ENCODE measurements at regions not wholly inside any gene's neighbourhood (a gene's known extent, or its start where the extent isn't known, plus 50 kb on each side); places are given as distances from the start of the nearest gene placed in this dataset.

DNA sequence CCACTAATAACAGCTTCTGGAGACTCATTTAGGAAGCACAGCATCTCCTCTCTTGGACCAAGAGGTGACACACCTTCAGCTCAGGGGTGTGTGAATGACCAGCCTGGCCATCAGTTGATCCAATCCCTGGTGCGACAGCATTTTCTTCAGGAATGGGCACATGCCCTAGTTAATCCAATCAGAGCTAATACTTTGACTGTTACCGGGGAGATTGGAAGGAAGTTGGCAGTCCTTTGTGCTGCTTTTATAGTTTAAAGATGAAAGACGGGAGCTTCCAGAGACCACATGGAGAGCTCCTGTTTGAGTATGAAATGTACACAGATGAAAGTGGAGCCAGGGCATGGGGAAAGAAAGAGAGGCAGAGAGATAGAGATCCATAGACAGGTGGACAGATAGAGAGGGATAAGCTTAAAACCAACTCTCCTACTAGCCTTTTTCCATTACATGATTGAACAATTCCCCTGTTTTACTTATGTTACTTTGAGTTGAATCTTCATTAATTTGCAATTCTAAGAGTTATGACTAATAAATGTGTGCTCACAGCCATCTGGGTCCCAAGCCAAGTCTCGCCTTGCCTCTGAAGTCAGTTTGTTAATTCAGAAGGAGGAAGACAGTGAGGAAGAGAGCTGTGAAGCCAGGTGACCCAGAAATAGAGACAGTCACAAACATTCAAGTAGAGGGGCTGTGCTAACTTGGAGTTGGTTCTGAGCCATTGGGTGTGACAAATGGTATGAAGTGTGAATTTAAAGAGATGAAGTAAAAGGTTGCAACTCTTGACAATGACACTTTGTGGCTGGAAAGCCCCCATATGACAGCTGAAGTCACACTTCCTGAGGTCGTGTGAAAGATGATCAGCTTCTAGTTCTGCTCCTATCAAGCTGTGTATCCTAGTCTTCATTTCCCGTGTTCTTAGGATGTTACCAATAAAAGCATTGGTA lies 120.0 kb upstream of the GOT2 start:
- TF ChIP-seq, protein P1, sequence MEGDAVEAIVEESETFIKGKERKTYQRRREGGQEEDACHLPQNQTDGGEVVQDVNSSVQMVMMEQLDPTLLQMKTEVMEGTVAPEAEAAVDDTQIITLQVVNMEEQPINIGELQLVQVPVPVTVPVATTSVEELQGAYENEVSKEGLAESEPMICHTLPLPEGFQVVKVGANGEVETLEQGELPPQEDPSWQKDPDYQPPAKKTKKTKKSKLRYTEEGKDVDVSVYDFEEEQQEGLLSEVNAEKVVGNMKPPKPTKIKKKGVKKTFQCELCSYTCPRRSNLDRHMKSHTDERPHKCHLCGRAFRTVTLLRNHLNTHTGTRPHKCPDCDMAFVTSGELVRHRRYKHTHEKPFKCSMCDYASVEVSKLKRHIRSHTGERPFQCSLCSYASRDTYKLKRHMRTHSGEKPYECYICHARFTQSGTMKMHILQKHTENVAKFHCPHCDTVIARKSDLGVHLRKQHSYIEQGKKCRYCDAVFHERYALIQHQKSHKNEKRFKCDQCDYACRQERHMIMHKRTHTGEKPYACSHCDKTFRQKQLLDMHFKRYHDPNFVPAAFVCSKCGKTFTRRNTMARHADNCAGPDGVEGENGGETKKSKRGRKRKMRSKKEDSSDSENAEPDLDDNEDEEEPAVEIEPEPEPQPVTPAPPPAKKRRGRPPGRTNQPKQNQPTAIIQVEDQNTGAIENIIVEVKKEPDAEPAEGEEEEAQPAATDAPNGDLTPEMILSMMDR (IDR thresholded peaks at IDR 0.05), result no peak
- TF ChIP-seq POLR2AphosphoS5 (IDR thresholded peaks at IDR 0.05; ENCODE audit: low read depth, low read length) (no peak), REST (IDR thresholded peaks at IDR 0.05; ENCODE audit: insufficient read depth in 1 of 2, low read depth in 2 of 2, low read length in 1 of 2) (no peak)

Data from Panc1 (cell line).